Erythroblast (primary cell): ENCODE measurements at regions not wholly inside any gene's neighbourhood (a gene's known extent, or its start where the extent isn't known, plus 50 kb on each side); places are given as distances from the start of the nearest gene placed in this dataset.

Source experiments
- GATA1 ChIP-seq: IDR thresholded peaks from 2 replicates; pipeline ENCODE4 v1.6.1; 2011; ENCODE audit warnings: low read depth, mild to moderate bottlenecking, control low read depth, low read length, moderate library complexity
- POLR2A ChIP-seq: IDR thresholded peaks from 2 replicates; pipeline ENCODE4 v1.6.1; 2011; ENCODE audit warnings: mild to moderate bottlenecking, low read length

- TF ChIP-seq POLR2A, result no peak
- TF ChIP-seq GATA1, result no peak
Observed at GRCh38 chr2:23219666-23220065, 165.3 kb upstream of the KLHL29 start.
